GM18868 (cell line): ENCODE measurements at regions not wholly inside any gene's neighbourhood (a gene's known extent, or its start where the extent isn't known, plus 50 kb on each side); places are given as distances from the start of the nearest gene placed in this dataset.

Experiments used
- ATAC-seq: cut with Tn5 transposase; IDR thresholded peaks from one replicate; pipeline ENCODE4 v1.9.1; 2021; ENCODE audit warnings: mild to moderate bottlenecking, moderate library complexity; ENCODE audit not compliant: unreplicated experiment

DNA sequence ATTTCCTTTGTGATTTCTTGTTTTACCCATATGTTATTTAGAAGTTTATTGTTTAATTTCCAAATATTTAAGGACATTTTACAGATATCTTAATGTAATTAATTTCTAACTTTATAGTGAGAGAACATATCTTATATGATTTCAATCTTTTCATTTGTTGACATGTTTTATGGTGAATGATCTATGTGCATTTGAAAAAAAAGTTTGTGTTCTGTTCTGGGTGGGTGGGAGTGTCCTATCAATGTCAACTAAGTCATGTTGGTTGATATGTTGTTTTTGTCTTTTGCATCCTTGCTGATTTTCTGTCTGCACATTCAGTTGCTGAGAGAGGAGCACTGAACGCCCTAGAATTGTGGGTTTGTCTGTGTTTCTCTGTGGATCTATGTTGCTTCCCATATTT, 50.3 kb upstream of the CBFA2T3 start:
- ATAC-seq, result no peak

DNA sequence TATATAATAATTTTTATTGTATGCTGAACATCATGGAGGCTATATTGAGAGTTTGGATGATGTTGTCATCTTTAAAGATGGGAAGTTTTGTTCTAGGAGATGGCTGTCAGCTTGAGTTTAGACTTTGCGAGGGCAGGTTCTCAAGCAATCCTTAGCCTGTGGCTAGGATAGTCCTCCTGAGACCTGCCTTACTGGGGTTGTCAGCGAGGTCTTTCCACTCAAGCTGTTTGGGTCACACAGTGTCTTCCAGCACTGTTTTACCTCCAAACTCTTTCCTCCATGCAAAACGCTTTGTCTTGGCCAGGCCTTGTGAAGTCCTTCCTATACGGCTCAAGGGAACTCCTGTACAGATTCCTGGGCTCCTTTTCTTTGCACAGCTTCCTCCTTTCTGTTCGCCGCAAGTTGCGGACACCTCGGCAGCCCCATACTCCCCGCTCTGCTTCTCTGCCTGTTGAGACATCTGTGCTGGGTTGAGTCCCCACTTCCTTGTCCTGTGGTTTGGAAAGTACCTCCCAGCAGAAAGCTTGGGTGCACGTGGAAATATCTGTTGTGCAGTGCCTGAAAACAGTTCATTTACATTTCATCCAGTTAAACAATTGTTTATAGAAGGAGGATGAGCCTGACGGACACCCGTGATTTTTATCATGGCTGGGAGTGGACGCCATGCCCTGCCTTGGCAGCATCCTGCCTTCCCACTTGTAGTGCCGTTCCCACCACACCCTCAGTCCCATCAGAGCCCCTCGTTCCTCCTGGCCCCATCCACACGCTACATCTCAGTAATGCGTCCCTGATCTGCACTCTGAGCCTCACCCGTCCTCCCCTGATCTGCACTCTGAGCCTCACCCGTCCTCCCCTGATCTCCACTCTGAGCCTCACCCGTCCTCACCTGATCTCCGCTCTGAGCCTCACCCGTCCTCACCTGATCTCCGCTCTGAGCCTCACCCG, 55.0 kb upstream of the CBFA2T3 start:
- ATAC-seq, result peak; percentile 80

DNA sequence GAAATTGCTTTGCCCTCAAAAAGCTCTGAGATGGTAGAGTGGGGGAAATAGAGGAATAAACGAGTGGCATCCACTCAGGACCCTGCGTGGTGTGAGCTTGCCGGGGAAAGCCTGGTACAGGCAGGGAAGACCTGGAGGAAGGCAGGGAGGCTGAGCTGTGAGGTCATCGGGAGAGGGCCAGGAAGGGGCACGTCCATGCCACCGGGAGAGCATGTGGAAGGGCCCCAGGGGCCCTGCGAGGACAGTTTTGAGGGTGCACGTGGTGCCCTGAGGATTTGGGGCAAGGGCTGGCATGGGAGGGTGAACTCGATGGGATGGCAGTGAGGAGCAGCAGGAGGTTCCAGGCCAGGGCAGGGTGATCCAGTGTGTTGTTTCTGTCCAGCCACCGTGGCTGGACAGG, 56.3 kb upstream of the CBFA2T3 start:
- no peak for ATAC-seq

DNA sequence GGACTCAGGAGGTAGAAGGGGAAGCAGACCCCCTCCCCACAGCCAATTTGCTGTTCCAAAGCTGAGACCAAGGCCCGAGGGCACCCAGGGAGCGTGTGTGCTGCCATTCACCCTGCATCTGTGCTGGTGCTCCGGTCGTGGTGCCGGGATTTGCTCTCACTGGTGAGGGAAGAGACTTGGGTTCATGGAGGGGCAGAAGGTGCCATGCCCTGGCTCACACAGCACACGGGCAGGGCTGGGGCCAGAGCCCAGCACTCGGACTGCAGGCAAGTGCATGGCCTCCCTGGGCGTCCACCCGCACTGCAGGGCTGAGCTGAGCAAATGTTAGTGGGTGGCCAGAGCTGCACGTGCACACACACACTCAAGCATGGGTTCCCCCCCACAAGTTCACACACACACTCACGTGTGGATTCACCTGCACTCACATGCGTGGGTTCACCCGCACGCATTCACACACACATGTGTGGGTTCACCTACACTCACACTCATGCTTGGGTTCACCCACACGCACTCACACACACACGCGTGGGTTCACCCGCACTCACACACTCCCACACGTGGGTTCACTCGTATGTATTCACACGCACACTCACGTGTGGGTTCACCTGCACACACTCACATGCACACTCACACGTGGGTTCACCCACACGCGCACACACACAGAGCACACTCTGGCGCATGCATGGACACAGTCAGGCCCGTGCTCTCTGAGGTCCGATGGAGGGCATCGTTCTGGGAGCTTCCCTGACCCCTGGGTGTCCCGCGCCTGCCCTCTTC, 57.0 kb upstream of the CBFA2T3 start:
- no peak for ATAC-seq

DNA sequence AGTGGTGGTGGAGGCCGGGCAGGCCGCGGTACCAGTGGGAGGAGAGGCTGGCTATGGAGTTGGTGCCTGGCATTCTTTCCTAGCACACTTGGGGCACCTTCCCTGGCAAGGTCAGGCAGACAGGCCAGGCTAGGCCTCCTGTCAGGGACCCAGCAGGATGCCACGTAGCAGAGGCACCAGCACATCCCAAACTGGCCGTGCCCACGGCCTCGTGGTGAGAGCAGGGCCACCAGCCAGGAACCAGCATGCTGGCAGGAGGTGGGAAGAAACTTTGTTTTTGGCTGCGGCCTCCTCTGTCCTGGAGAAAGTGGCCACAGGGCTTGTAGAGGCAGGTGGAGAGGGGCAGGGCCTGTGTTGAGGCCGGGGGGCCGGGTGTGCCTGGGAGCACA, 57.6 kb upstream of the CBFA2T3 start:
- no peak for ATAC-seq

DNA sequence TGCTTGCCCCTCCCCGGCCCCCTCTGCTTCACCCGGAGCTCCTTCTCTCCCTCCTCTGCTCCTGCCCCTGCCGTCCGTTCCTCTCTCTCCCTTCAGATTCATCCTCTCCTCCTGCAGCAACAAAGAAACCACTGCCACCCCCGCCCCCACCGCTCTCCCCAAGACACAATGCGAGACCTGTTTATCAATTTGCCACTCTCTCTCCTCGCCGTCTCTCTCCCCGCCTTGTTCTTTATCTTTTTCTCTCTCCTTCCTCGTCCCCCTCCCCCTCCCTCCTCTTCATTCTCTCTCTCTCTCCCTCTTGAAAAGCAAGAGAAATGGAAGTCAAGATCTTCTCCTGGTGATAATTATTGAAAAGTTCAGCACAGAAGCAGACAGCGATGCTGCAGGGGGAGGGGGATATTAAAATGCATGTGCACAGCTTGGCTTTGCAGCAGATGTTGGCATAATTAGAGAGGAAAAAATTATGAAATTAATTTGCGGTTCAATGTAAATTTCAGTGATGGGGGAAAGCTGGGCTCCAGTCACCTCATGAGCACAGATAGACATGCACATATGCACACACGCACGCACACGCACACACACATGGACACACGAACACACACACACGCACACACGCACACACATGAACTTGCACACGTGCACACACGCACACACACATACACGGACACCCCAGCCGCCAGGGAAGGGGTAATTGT, 58.1 kb upstream of the CBFA2T3 start:
- no peak for ATAC-seq

DNA sequence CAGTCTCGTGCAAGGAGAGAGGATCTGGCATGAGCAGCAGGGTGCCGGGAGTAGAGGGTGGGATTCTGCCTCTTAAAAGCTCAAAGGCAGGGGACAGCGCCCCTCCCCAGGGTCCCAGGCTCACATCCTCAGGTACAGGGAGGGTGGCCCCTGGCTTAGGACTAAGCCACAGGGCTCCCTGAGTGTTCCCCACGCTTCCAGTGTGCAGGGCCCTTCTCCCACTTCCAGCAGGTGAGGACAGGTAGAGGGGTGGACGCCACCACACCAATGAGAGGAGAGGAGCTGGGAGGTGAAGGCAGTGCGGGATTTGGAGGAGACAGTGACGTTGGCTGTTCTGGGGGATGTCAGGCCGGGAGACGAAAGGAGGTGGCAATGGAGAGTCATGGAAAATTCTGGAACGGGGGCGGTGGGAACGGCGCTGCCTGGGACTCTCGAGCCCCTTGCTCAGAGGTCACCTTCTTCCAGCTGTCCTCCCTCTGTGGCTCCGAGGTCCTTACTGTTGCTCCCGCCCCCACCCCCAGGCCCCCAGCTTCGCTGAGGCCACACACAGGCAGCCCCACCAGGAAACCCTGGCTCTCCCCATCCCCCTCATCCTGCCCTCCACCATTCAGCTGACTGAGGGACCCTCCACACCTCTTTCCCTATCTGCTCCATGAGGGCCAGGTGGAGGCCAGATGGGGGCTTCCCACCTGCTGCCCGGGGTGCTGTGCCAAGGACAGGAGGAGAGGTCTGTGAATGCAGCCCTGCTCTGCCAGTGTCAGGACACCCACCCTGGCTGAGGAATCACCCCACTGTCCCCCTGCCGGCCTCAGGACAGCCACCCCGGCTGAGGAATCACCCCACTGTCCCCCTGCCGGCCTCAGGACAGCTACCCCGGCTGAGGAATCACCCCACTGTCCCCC, 57.7 kb upstream of the ACSF3 start:
- ATAC-seq, result no peak

DNA sequence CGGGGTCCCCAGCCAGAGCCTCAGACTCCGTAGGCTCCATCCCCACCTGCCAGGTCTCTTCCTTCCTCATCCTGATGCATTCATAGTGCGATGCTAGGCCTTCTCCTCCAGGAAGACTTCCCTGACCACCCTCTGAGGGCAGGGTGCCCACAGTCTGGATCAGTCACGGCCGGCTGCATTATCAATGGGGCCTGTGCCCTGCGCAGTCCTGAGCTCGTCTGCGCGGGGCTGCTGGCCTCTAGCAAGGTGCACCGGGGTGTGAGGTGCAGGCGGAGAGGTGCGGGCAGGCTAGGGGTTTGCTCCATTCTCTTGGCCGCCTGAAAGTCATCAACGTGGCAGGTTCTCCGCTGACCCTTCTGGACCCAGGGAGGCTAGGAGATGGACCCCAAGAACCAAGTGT, 56.9 kb upstream of the ACSF3 start:
- no peak for ATAC-seq

DNA sequence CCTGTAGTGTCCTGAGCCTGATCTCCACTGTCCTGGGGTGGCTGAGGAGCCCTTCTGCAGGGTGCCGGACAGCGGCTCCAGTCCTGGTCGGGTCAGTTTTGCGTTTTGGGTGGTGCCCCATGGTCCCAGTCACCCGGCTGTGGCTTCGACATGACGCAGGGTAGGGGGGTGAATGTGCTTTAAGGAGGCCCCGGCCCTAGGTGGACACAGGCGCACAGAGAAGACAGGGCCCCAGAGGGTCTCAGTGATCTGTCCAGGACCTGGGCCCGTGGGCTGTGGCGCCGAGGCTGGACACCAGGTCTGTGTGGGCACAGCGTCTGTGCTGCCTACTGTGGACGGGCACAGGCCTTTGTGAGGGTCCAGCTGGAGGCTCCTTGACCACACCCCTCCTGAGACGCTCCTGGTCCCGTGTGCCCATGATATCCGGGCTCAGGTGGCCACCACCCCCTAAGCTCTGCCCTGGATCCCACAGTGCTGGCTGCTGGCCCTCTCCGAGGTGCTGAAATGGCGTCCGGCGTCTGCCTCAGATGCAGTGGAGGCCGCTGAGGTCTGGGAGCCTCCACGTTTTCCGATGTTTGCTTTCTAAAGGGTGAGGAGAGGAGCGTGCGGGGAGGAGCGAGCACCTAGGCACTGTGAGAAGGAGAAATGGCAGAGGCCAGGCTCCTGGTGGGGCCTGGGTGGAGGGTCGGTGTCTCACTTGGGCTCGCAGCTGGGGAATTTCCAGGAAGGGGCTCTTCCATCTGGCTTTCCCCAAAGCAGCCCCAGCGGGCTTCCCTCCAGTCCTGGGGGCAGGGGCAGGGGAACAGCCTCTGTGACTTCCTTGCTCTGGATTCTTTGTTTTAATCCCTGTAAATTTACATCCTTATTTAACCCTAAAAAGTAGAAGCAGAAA, 56.1 kb upstream of the ACSF3 start:
- ATAC-seq, result no peak

DNA sequence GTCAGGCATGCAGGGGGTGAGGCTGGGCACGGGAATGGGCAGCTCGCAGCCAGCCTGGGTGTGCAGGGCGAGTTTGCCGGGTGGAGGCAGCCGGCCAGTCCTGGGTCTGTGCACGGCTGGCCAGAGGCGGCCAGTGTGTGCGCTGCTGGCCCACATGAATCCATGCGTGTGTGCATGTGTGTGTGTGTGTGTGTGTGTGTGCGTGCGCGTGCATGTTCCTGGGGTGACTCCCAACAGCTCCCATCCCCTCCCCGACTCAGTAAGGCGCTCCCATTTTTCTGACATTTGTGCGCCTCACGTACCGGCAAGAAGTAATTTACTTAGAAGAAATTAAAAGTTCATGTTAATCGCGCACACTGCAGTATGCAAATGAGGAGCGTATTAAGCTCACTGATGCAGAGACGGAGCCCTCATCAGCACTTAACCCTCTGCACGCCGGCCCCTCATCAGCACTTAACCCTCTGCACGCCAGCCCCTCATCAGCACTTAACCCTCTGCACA, 55.4 kb upstream of the ACSF3 start:
- no peak for ATAC-seq

DNA sequence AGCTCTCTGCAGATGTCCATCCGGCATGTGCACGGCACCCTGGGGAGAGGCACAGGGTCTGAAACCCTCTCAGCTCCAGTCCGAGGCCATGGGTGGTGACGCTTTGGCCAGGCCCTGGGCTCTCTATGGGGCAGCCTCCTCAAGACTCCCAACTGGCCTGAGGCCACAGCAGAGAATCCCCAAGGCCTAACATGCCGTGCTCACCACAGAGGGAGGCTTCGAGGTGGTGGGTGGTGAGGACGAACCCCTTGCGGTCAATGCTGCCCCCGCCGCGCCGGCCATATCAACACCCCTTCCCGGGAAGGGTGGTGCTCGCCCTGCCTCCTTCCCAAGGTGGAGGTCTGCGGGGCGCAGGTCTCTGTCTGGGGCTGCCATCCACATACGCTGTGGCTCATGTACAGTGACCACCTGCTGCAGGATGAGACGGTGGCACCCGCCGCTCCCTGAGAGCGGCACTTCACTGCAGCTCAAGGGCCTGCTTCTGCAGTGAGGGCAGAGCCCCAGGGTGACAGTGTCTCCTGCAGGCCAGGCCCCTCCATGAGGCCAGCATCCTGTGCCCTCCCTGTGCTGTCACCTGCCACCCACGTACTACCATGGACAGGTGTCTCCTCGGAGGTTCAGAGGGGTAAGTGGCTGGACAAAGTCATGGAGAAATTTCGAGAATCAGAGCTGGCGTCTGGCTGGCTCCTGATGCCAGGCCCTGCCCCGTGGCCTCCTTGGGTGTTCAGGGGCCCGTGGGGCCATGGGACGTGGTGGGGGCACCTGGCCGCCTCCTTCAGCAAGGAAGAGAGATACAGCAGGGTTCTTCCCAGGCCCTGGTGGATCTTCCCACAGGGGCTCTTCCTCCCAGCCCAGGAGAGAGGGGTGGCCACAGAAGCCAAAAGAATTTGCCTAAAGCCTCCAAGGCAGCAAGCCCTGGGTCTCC, 54.6 kb upstream of the ACSF3 start:
- ATAC-seq, result no peak

DNA sequence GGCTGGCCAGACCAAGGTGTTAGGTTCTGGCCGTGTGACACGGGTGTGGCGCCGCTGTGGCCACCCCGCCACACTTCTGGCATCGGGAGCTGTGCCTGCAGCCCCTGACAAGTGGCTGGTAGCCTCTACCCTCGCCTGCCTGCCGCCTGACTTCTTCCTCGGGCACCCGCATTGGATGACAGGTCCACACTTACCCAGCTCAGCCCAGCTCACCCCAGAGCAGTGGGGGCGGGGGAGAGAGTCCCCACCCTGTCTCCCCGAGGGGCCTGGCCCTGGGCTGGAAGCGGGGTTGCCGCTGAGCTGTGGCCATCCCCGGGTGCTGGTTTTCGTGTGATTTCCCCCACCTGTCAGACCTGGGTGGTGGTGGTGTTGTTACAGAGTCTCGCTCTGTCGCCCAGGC, 53.9 kb upstream of the ACSF3 start:
- ATAC-seq, result no peak

DNA sequence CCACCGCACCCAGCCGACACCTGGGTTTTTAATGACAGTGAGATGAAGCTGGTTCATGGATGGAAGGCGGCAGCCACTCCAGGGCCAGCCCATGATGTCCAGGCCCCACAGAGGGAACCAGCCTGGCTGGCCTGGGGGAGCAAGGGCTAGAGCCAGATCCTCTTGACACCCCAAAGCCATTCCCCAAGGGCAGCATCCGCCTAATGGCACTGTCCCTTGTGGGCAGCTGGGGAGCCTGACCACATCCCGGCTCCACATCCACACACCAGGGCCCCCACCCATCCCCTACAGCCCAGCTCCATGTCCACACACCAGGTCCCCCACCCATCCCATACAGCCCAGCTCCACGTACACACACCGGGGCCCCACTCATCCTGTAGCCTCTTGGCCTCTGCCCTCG, 53.3 kb upstream of the ACSF3 start:
- no peak for ATAC-seq

DNA sequence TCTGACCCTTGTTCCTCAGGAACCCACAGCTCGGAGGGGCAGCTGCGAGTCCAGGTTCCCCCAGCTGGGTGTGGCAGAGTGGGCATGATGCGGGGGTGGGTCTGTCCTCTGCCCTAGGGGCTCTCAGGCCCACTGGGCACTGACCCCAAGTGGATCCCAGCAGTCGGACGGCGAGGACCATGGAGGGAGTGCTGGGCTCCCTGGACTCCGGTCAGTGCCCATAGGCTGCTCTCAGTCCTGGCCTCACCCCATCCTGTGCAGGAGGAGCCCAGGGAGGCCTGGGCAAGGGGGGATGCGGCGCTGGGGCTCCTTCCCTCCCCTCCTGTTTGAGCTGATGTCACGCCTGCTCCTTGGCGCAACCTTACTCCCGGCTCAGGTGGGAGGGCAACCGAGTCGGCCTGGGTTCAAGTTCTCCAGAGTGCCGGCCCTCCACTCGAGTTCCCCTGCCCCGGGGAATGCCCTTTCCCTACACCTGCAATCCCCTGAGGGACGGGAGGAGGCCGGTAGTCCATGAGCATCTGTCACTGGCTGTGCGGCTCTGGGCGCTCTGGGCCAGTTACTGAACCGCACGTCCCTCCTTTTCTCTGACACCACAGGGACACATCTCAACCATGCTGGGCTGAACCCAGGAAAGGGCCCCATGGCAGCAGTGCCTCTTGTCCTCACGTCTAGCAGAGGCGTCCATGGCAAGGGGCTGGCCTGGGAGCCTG, 52.6 kb upstream of the ACSF3 start:
- ATAC-seq, result no peak

DNA sequence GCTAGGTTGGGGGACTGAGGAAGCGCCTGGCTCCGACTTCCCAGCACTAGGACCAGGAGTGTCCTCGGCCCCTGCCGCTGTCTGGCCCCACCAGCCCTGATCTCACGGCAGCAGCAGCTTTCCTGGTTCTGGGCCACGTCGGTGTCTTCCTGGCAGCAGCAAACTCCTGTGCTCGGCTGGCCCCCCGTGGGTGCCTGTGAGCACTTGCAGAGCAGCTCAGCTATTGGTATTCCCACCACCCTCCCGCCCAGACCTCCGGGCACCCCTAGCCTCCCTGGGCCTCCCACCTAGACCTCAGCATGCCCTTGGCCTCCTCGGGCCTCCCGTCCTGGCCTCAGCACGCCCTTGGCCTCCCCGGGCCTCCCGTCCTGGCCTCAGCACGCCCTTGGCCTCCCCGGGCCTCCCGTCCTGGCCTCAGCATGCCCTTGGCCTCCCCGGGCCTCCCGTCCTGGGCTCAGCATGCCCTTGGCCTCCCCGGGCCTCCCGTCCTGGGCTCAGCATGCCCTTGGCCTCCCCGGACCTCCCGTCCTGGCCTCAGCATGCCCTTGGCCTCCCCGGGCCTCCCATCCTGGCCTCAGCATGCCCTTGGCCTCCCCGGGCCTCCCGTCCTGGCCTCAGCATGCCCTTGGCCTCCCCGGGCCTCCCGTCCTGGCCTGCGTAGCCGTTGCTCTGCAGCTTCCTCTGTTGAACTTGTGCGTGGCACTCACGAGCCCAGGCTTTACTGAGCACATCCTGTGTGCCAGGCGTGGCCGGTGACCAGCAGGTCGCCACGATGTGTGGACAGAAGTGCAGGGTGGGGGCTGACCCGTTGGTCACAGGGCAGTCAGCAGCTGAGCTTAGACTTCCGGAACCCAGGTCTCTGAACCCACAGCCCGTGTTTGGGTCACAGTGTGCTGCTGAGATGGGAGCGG, 51.8 kb upstream of the ACSF3 start:
- no peak for ATAC-seq

DNA sequence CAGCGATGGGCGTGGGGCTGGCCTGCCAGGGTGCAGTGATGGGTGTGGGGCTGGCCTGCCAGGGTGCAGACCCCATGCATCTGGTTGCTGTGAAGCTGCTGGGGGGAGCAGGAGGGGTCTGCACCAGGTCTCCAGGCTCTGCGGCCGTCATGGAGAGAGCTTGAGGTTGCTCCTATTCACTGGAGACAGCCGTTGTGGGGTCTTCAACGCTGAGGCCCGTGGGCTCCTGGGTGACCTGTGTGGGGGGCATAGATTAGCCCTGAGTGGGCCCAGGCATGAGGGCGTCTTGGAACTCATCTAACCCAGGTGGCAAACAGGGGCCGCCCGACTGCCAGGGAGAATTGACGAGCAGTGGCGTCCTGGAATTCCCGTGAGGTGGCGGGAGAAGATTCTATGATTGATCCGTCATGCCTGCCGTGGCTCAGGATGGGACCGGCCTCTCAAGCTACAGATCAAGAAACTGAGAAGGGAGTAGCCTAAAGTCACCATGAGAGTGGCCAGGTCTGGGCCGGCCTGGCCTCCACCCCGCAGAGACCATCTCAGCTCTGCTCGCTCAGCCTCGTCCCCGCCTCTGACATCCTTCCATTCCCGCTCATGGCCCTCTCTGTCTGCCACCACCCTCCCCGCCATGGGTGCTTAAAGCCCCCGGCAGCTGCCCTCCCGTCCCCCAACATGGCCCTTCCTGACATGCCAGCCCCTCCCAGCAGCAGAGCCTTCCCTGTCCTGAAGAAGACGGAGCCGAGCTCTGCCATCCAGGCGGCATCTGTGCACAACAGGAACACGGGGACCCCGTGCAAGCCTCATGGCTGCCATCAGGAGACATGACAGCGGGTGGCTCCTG, 50.7 kb upstream of the ACSF3 start:
- no peak for ATAC-seq
